Endothelial cell of umbilical vein (primary cell): ENCODE measurements at regions not wholly inside any gene's neighbourhood (a gene's known extent, or its start where the extent isn't known, plus 50 kb on each side); places are given as distances from the start of the nearest gene placed in this dataset.

ENCODE experiments used
- CTCF ChIP-seq, 2 donors: IDR thresholded peaks; 1 replicate in 1 of 2; 2 replicates in 1 of 2; pipeline ENCODE4 v1.5.1; 2011; ENCODE audit warnings: low read length in 2 of 2, mild to moderate bottlenecking in 2 of 2, moderate library complexity in 2 of 2, control low read depth in 1 of 2, inconsistent platforms in 1 of 2, low read depth in 1 of 2; ENCODE audit not compliant: insufficient read depth in 1 of 2; ENCODE audit errors: extremely low read depth in 1 of 2
- EZH2 ChIP-seq: IDR thresholded peaks from 2 replicates; pipeline ENCODE4 v1.6.1; 2012; ENCODE audit warnings: borderline replicate concordance, low read depth, mild to moderate bottlenecking, moderate library complexity, low read length, inconsistent platforms; ENCODE audit not compliant: severe bottlenecking
- FOS ChIP-seq: IDR thresholded peaks from 2 replicates; pipeline ENCODE4 v1.6.1; 2011; ENCODE audit warnings: mild to moderate bottlenecking, low read length, moderate library complexity, borderline replicate concordance; ENCODE audit not compliant: insufficient read depth
- GATA2 ChIP-seq: IDR thresholded peaks from 2 replicates; pipeline ENCODE4 v1.7.0; 2011; ENCODE audit warnings: low read depth, mild to moderate bottlenecking, moderate library complexity, mixed read lengths, low read length; ENCODE audit not compliant: insufficient read length, insufficient read depth
- JUN ChIP-seq: IDR thresholded peaks from 2 replicates; pipeline ENCODE4 v1.6.1; 2011; ENCODE audit warnings: borderline replicate concordance, low read depth; ENCODE audit not compliant: insufficient read length, insufficient read depth
- MAX ChIP-seq: IDR thresholded peaks from 2 replicates; pipeline ENCODE4 v1.6.1; 2011; ENCODE audit not compliant: insufficient read depth, insufficient read length
- MYC ChIP-seq: IDR thresholded peaks from one replicate; pipeline ENCODE4 v1.6.1; 2011; ENCODE audit warnings: mild to moderate bottlenecking, low read depth, low read length
- POLR2A ChIP-seq: IDR thresholded peaks from 2 replicates; pipeline ENCODE4 v1.6.1; 2012; ENCODE audit warnings: low read depth, mild to moderate bottlenecking, control low read depth, low read length
- POLR2AphosphoS5 ChIP-seq: IDR thresholded peaks from 2 replicates; pipeline ENCODE4 v1.6.1; 2012; ENCODE audit warnings: low read depth, mild to moderate bottlenecking, control low read depth, low read length, moderate library complexity; ENCODE audit not compliant: insufficient read depth

DNA sequence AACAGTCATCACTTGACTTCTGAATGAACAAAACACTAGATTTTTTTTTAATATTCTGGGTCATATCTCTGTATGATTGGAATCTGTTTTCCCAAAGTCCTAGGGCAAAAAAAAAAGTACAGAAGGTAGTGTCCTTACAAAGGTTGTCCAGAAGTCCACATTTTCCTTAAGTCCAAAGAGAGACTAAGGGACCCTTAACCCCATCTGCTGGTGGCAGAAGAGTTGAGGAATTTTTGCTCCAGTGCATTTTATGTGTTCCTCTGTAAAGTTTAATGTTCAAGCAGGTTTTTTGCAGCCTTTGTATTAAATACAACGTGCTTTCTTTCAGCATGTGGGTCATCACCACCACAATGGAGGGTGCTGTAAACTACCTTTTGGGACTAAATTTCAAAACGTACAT, 215.9 kb downstream of the SP3 start:
- TF ChIP-seq POLR2A (no peak), EZH2 (no peak), CTCF (IDR thresholded peaks at IDR 0.05; ENCODE audit: extremely low read depth in 1 of 2, insufficient read depth in 1 of 2, low read depth in 1 of 2, low read length in 2 of 2) (no peak), MYC (no peak), JUN (no peak), POLR2AphosphoS5 (no peak), GATA2 (no peak), FOS (no peak), MAX (no peak)
